ENCODE measurements at regions not wholly inside any gene's neighbourhood (a gene's known extent, or its start where the extent isn't known, plus 50 kb on each side); places are given as distances from the start of the nearest gene placed in this dataset.

DNA sequence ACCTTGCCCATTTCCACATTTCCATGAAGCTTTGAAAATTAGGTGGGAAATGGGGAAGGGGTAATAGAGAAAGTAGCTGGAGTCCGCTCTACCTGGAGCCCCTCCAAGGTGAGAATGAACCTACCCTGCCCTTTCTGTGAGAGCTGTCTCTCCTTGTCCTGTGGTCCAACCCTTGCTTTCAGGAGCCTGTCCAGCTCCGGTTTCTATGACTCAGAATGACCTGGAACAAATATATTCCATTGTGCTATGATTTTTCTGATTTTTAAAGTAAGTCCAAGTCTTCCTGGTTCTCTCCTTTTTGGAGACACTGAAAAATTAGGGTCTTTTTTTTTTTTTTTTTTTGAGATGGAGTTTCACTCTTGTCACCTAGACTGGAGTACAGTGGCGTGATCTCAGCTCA lies 89.1 kb upstream of the VASH1 start:
- TF ChIP-seq, protein P1, sequence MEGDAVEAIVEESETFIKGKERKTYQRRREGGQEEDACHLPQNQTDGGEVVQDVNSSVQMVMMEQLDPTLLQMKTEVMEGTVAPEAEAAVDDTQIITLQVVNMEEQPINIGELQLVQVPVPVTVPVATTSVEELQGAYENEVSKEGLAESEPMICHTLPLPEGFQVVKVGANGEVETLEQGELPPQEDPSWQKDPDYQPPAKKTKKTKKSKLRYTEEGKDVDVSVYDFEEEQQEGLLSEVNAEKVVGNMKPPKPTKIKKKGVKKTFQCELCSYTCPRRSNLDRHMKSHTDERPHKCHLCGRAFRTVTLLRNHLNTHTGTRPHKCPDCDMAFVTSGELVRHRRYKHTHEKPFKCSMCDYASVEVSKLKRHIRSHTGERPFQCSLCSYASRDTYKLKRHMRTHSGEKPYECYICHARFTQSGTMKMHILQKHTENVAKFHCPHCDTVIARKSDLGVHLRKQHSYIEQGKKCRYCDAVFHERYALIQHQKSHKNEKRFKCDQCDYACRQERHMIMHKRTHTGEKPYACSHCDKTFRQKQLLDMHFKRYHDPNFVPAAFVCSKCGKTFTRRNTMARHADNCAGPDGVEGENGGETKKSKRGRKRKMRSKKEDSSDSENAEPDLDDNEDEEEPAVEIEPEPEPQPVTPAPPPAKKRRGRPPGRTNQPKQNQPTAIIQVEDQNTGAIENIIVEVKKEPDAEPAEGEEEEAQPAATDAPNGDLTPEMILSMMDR (IDR thresholded peaks at IDR 0.05; ENCODE audit: insufficient read depth, low read depth, low read length, missing control alignments): no peak
- no peak overlapping the region for H3K4me3 ChIP-seq (ENCODE audit: low read depth, low read length)
- DNase-seq (ENCODE audit: low read depth): no peak

DNA sequence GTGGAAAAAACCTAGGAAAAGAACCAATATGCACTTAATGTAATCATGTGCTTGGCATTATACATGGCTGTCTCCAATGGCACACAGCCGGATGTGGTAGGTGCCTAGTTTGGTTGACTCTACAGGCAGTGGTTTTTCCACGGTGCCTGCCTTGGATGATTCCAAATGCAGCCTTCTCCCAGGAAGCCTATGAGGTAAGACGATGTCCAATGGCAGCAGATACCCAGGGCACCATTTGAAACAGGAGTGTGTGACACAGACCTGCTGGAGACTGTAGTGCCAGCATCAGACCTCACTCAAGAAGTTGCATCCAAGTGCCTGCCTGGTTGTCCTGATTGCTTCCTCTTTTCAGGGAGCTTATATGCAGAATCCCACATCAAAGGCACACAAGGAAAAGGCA lies 88.0 kb upstream of the VASH1 start:
- H3K4me3 ChIP-seq (ENCODE audit: low read depth, low read length): no peak overlapping the region
- TF ChIP-seq, protein P1 (IDR thresholded peaks at IDR 0.05; ENCODE audit: insufficient read depth, low read depth, low read length, missing control alignments): no peak
- no peak for DNase-seq (ENCODE audit: low read depth)

DNA sequence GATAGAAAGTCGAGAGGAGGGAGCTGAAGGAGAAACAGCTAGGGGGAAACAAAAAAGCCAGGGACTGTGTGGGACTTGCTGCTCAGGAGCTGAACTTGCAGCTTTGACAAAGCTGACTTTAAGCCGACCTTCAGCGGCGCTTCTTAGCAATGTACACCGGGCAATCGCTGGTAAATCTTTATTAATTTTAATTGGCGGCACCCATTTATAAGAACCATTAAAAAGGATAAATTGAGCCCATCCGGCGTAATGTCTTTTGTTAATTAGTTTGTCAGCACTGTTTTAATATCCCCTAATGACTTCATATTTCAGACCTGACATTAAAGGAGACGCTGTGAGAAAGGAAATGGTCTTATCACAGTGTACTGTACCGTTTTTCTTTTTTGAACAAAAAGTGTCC lies 86.2 kb upstream of the VASH1 start:
- H3K4me3 ChIP-seq (ENCODE audit: low read depth, low read length): no peak overlapping the region
- TF ChIP-seq, protein P1 (IDR thresholded peaks at IDR 0.05; ENCODE audit: insufficient read depth, low read depth, low read length, missing control alignments): no peak
- DNase-seq (ENCODE audit: low read depth): no peak

DNA sequence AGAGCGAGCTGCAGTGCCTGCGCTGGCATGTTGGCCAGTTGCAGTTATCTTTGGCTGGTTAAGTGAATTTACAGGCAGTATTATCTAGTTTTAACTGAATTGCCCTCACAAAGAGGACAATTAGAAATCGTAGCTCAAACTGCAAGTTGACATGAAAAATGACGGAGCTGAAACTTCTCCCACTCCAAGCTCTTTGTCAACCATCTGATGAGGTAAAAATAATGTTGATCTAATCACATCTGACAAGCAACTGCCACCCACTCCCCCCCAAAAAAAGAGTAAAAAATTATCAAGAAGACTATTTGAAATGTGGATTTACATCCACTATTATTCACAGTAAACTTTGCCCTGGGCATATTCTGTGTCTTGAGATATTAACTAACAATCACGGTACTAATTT lies 84.7 kb upstream of the VASH1 start:
- H3K4me3 ChIP-seq (ENCODE audit: low read depth, low read length): no peak overlapping the region
- TF ChIP-seq, protein P1 (IDR thresholded peaks at IDR 0.05; ENCODE audit: insufficient read depth, low read depth, low read length, missing control alignments): no peak
- no peak for DNase-seq (ENCODE audit: low read depth)

DNA sequence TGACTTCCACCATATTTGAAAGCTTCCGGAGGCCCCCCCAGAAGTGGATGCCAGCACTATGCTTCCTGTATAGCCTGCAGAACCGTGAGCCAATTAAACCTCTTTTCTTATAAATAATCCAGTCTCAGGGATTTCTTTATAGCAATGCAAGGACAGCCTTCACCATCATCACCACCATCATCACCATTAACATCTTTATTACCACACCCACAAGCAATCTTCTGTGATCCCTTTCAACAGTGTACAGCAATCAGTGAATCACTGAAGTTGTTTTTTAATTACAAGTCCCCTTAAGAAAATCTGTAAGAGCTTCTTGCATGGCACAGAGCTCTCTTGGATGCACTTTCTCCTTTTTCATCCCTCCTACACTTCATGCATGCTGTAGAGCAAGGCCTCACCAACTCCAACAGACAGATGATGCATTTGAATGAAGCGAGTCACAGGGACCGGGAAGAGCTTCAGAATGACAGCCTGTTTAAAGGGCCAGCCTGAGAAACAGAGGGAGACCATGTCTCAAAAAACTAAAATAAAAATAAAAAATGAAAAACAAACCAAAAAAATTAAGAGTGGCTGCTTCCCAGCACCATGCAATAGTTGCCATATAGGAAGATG lies 83.6 kb upstream of the VASH1 start:
- DNase-seq (ENCODE audit: low read depth): no peak
- no peak overlapping the region for H3K4me3 ChIP-seq (ENCODE audit: low read depth, low read length)
- TF ChIP-seq, protein P1 (IDR thresholded peaks at IDR 0.05; ENCODE audit: insufficient read depth, low read depth, low read length, missing control alignments): no peak

DNA sequence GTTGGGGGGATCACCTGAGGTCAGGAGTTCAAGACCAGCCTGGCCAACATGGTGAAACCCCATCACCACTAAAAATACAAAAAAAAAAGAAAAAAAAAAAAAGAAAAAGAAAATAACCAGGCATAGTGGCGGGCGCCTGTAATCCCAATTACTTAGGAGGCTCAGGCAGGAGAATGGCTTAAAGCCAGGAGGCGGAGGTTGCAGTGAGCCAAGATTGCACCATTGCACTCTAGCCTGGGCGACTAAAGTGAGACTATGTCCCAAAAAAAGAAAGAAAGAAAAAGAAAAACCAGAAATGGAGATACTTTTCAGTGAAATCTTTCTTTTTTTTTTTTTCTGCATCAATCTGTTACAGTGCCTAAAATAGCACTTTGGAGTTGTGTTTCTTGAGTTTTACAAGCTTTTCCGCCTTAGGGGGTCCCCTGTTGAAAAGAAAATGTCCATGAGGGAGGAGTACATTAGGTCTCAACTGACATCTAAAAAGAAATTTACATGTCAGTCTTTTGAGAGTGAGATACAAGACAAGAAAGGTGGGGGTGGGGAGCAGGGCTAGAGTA lies 82.9 kb upstream of the VASH1 start:
- H3K4me3 ChIP-seq (ENCODE audit: low read depth, low read length): no peak overlapping the region
- TF ChIP-seq, protein P1 (IDR thresholded peaks at IDR 0.05; ENCODE audit: insufficient read depth, low read depth, low read length, missing control alignments): no peak
- DNase-seq (ENCODE audit: low read depth): no peak

DNA sequence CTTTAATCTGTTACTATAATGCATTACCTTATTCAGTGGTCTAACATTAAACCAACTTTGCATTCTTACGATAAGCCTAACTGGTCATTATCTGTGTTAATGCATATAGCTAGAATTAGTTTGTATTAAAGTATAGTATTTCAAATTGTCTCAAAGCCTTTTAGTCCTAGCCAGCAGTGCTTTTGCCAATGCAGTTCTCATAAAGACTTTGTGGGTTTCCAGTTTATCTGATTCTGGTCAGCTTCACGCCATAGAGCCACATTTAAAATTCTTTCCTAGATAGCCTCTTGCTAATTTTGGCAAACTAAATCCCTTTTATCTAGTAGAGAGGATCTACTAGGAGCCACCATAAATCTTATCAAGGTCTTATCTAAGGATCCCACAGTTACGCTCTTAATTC lies 78.9 kb upstream of the VASH1 start:
- TF ChIP-seq, protein P1 (IDR thresholded peaks at IDR 0.05; ENCODE audit: insufficient read depth, low read depth, low read length, missing control alignments): no peak
- no peak for DNase-seq (ENCODE audit: low read depth)
- no peak overlapping the region for H3K4me3 ChIP-seq (ENCODE audit: low read depth, low read length)
